ENCODE measurements at regions not wholly inside any gene's neighbourhood (a gene's known extent, or its start where the extent isn't known, plus 50 kb on each side); places are given as distances from the start of the nearest gene placed in this dataset.

- no peak for DNase-seq (ENCODE audit: low spot score)
- peak; percentile 33 for ATAC-seq
Measured at GRCh38 chr4:20625426-20625825, 74.8 kb upstream of the PACRGL start.

- ATAC-seq (no peak), DNase-seq (ENCODE audit: low spot score) (no peak)
Measured at GRCh38 chr4:20626326-20627005, 73.8 kb upstream of the PACRGL start.

- no peak for DNase-seq (ENCODE audit: low spot score)
- no peak for ATAC-seq
Measured at GRCh38 chr4:20627866-20628265, 72.4 kb upstream of the PACRGL start.

- no peak for ATAC-seq
- DNase-seq (ENCODE audit: low spot score) = no peak
Measured at GRCh38 chr4:20629186-20630106, 70.8 kb upstream of the PACRGL start.

GRCh38 chr4:20638825-20639224 lies 61.4 kb upstream of the PACRGL start:
- DNase-seq (ENCODE audit: low spot score) (no peak), ATAC-seq (peak; percentile 31)

GRCh38 chr4:20639346-20639745 lies 60.9 kb upstream of the PACRGL start:
- DNase-seq (ENCODE audit: low spot score) (no peak), ATAC-seq (peak; percentile 98)

GRCh38 chr4:20640989-20641388 lies 59.3 kb upstream of the PACRGL start:
- ATAC-seq = no peak
- DNase-seq (ENCODE audit: low spot score) = no peak

- no peak for ATAC-seq
Measured at GRCh38 chr4:20641976-20642375, 58.3 kb upstream of the PACRGL start.

GRCh38 chr4:20643631-20644030 lies 56.6 kb upstream of the PACRGL start:
- ATAC-seq = no peak
- no peak for DNase-seq (ENCODE audit: low spot score)

More at GRCh38 chr4:20641976-20642375, 58.3 kb upstream of the PACRGL start:
- DNase-seq (ENCODE audit: low spot score) = no peak

GRCh38 chr4:20645236-20645635 lies 55.0 kb upstream of the PACRGL start:
- no peak for DNase-seq (ENCODE audit: low spot score)
- ATAC-seq = no peak

GRCh38 chr4:20646287-20646686 lies 54.0 kb upstream of the PACRGL start:
- ATAC-seq (peak; percentile 95), DNase-seq (ENCODE audit: low spot score) (no peak)

Measured in left lobe of liver (tissue), 2 donors.